ENCODE measurements at regions not wholly inside any gene's neighbourhood (a gene's known extent, or its start where the extent isn't known, plus 50 kb on each side); places are given as distances from the start of the nearest gene placed in this dataset.

DNA sequence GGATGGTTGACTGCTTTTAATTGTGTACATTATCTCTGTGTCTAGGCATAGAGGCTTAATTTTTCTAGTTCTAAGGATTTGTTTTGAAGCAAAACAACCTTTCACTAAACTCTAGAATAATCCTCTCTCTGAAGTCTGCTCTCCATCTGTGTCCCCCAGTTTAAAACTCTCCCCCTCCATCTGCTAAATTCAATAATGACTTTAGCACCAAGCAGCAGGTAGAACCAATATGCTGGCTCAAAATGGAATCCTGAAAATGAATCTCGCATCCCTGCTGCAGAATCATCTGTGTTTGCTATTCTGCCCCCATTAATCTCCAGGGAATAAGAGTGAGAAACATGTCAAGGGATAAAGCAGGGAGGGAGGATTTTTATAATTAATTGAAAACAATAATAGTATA lies 111.8 kb downstream of the TUSC7 start:
- no peak overlapping the region for H3K4me3 ChIP-seq
- no peaks in the 10 kb centered on the region for H3K9me2 ChIP-seq (ENCODE audit: insufficient read depth)
- CTCF ChIA-PET, result no interaction called here
- H3K27me3 ChIP-seq (ENCODE audit: insufficient read depth, low read depth), result no peaks in the 10 kb centered on the region
- POLR2A ChIA-PET (ENCODE audit: unreplicated experiment), result no interaction called here
- intact Hi-C loops (cut with micrococcal nuclease; ENCODE audit: unreplicated experiment), result no loop called here
- no peak overlapping the region for H3K27ac ChIP-seq
- no peaks in the 10 kb centered on the region for H3K79me2 ChIP-seq (ENCODE audit: low read depth)
- no peaks in the 10 kb centered on the region for H3K9me3 ChIP-seq (ENCODE audit: insufficient read depth, low read depth)
- H2AFZ ChIP-seq, result no peak overlapping the region
- H4K20me1 ChIP-seq (ENCODE audit: insufficient read depth), result no peaks in the 10 kb centered on the region
- BruUV-seq (replicated peaks), result no TSS peak
- no peaks in the 10 kb centered on the region for H3F3A ChIP-seq (ENCODE audit: insufficient read depth, low read depth)
- DNase-seq, result no peak
- no peaks in the 10 kb centered on the region for H3K36me3 ChIP-seq (ENCODE audit: low read depth)
- TF ChIP-seq EZH2 (IDR thresholded peaks at IDR 0.05; ENCODE audit: low read depth), result no peak
- TF ChIP-seq, protein P1, sequence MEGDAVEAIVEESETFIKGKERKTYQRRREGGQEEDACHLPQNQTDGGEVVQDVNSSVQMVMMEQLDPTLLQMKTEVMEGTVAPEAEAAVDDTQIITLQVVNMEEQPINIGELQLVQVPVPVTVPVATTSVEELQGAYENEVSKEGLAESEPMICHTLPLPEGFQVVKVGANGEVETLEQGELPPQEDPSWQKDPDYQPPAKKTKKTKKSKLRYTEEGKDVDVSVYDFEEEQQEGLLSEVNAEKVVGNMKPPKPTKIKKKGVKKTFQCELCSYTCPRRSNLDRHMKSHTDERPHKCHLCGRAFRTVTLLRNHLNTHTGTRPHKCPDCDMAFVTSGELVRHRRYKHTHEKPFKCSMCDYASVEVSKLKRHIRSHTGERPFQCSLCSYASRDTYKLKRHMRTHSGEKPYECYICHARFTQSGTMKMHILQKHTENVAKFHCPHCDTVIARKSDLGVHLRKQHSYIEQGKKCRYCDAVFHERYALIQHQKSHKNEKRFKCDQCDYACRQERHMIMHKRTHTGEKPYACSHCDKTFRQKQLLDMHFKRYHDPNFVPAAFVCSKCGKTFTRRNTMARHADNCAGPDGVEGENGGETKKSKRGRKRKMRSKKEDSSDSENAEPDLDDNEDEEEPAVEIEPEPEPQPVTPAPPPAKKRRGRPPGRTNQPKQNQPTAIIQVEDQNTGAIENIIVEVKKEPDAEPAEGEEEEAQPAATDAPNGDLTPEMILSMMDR (conservative IDR thresholded peaks at IDR 0.05), result no peak
- H3K4me2 ChIP-seq, result no peak overlapping the region
- H3K4me1 ChIP-seq (replicated peaks; ENCODE audit: insufficient read depth), result no peaks in the 10 kb centered on the region

GRCh38 chr3:116824208-116824607 lies 114.6 kb downstream of the TUSC7 start:
- TF ChIP-seq EZH2 (IDR thresholded peaks at IDR 0.05; ENCODE audit: low read depth), result no peak
- TF ChIP-seq, protein P1 (conservative IDR thresholded peaks at IDR 0.05), result no peak
- Histone ChIP-seq H3K79me2 (ENCODE audit: low read depth) (no peaks in the 10 kb centered on the region), H3K9me2 (ENCODE audit: insufficient read depth) (no peaks in the 10 kb centered on the region), H3K4me1 (replicated peaks; ENCODE audit: insufficient read depth) (no peaks in the 10 kb centered on the region), H3K27me3 (ENCODE audit: insufficient read depth, low read depth) (no peaks in the 10 kb centered on the region), H4K20me1 (ENCODE audit: insufficient read depth) (no peaks in the 10 kb centered on the region), H3K4me2 (no peak overlapping the region), H3K36me3 (ENCODE audit: low read depth) (no peaks in the 10 kb centered on the region), H3K9me3 (ENCODE audit: insufficient read depth, low read depth) (no peaks in the 10 kb centered on the region), H3K27ac (no peak overlapping the region), H3K4me3 (no peak overlapping the region), H3F3A (ENCODE audit: insufficient read depth, low read depth) (no peaks in the 10 kb centered on the region), H2AFZ (no peak overlapping the region)
- no peak for DNase-seq
- ChIA-PET CTCF (no interaction called here), POLR2A (ENCODE audit: unreplicated experiment) (no interaction called here)
- intact Hi-C loops (cut with micrococcal nuclease; ENCODE audit: unreplicated experiment), result no loop called here
- no TSS peak for BruUV-seq (replicated peaks)

GRCh38 chr3:116833202-116833601 lies 123.6 kb downstream of the TUSC7 start:
- POLR2A ChIA-PET (ENCODE audit: unreplicated experiment), result no interaction called here
- DNase-seq, result no peak
- Histone ChIP-seq H3K27me3 (ENCODE audit: insufficient read depth, low read depth) (no peaks in the 10 kb centered on the region), H2AFZ (no peak overlapping the region), H3K9me3 (ENCODE audit: insufficient read depth, low read depth) (no peaks in the 10 kb centered on the region), H3K27ac (no peak overlapping the region), H3K4me3 (no peak overlapping the region), H3F3A (ENCODE audit: insufficient read depth, low read depth) (no peaks in the 10 kb centered on the region), H3K36me3 (ENCODE audit: low read depth) (no peaks in the 10 kb centered on the region), H3K9me2 (ENCODE audit: insufficient read depth) (no peaks in the 10 kb centered on the region), H3K4me1 (replicated peaks; ENCODE audit: insufficient read depth) (no peaks in the 10 kb centered on the region), H3K79me2 (ENCODE audit: low read depth) (no peaks in the 10 kb centered on the region), H4K20me1 (ENCODE audit: insufficient read depth) (no peaks in the 10 kb centered on the region), H3K4me2 (no peak overlapping the region)
- intact Hi-C loops (cut with micrococcal nuclease; ENCODE audit: unreplicated experiment), result no loop called here
- no peak for TF ChIP-seq EZH2 (IDR thresholded peaks at IDR 0.05; ENCODE audit: low read depth)
- TF ChIP-seq, protein P1 (conservative IDR thresholded peaks at IDR 0.05), result no peak
- CTCF ChIA-PET, result no interaction called here
- no TSS peak for BruUV-seq (replicated peaks)

Measured in PC-9 (cell line).